Neuronal stem cell (in vitro differentiated cells): ENCODE measurements at regions not wholly inside any gene's neighbourhood (a gene's known extent, or its start where the extent isn't known, plus 50 kb on each side); places are given as distances from the start of the nearest gene placed in this dataset.

Experiments used
- DNase-seq: peaks from one replicate; pipeline ENCODE4 v3.0.0-alpha.2; 2013; ENCODE audit warnings: low spot score
- H2AFZ ChIP-seq: one replicate; pipeline ENCODE4 v1.6.1; 2013; ENCODE audit warnings: mild to moderate bottlenecking, low read length, inconsistent platforms
- H2AK5ac ChIP-seq: 2 replicates; pipeline ENCODE4 v1.6.1; 2013; ENCODE audit warnings: low read depth, mild to moderate bottlenecking, inconsistent platforms, low read length, moderate library complexity, mixed read lengths
- H2BK120ac ChIP-seq: 2 replicates; pipeline ENCODE4 v1.6.1; 2013; ENCODE audit warnings: low read depth, mild to moderate bottlenecking, inconsistent platforms, low read length, moderate library complexity, mixed read lengths
- H2BK12ac ChIP-seq: one replicate; pipeline ENCODE4 v1.6.1; 2013; ENCODE audit warnings: low read length, inconsistent platforms
- H2BK15ac ChIP-seq: 2 replicates; pipeline ENCODE4 v1.6.1; 2013; ENCODE audit warnings: mild to moderate bottlenecking, low read length, inconsistent platforms, mixed read lengths
- H2BK5ac ChIP-seq: one replicate; pipeline ENCODE4 v1.6.1; 2013; ENCODE audit warnings: inconsistent platforms, mild to moderate bottlenecking, low read length, moderate library complexity
- H3K14ac ChIP-seq: one replicate; pipeline ENCODE4 v1.6.1; 2013; ENCODE audit warnings: low read length, inconsistent platforms
- H3K18ac ChIP-seq: 2 replicates; pipeline ENCODE4 v1.6.1; 2013; ENCODE audit warnings: low read length, inconsistent platforms
- H3K23ac ChIP-seq: 2 replicates; pipeline ENCODE4 v1.6.1; 2013; ENCODE audit warnings: low read depth, mild to moderate bottlenecking, mixed read lengths, low read length, inconsistent platforms; ENCODE audit not compliant: poor library complexity
- H3K27ac ChIP-seq: replicated peaks from 3 replicates; pipeline ENCODE4 v1.5.1; 2013; ENCODE audit warnings: low read length, inconsistent platforms
- H3K27me3 ChIP-seq, 3 experiments: 2 replicates each; pipeline ENCODE4 v1.6.1; 2013; ENCODE audit warnings: low read length in 3 of 3, mild to moderate bottlenecking in 2 of 3, inconsistent platforms in 1 of 3, low read depth in 1 of 3, mixed read lengths in 1 of 3, moderate library complexity in 1 of 3; ENCODE audit not compliant: control insufficient read depth in 3 of 3, insufficient read depth in 3 of 3
- H3K36me3 ChIP-seq, 2 donors: replicated peaks in 1 of 2; 2 replicates each; pipeline ENCODE4 v1.6.1; 2013; ENCODE audit warnings: low read length in 2 of 2; ENCODE audit not compliant: control insufficient read depth in 2 of 2, insufficient read depth in 2 of 2
- H3K4ac ChIP-seq: 2 replicates; pipeline ENCODE4 v1.6.1; 2013; ENCODE audit warnings: inconsistent platforms, mild to moderate bottlenecking, low read length, moderate library complexity
- H3K4me1 ChIP-seq, 2 donors: 1 replicate in 1 of 2; 2 replicates in 1 of 2; pipeline ENCODE4 v1.6.1; 2013; ENCODE audit warnings: low read length in 2 of 2, low read depth in 1 of 2; ENCODE audit not compliant: control insufficient read depth in 2 of 2, insufficient read depth in 1 of 2
- H3K4me2 ChIP-seq: one replicate; pipeline ENCODE4 v1.6.1; 2013; ENCODE audit warnings: mild to moderate bottlenecking, low read length, inconsistent platforms; ENCODE audit not compliant: insufficient read depth, poor library complexity, severe bottlenecking
- H3K4me3 ChIP-seq, 2 donors: 2 replicates each; pipeline ENCODE4 v1.5.1; 2013; ENCODE audit warnings: low read length in 2 of 2, mild to moderate bottlenecking in 2 of 2, inconsistent platforms in 1 of 2, moderate library complexity in 1 of 2
- H3K79me1 ChIP-seq: one replicate; pipeline ENCODE4 v1.6.1; 2013; ENCODE audit warnings: low read depth, mild to moderate bottlenecking, inconsistent platforms, low read length, moderate library complexity
- H3K9ac ChIP-seq: one replicate; pipeline ENCODE4 v1.6.1; 2013; ENCODE audit warnings: mild to moderate bottlenecking, low read depth, low read length, inconsistent platforms; ENCODE audit not compliant: poor library complexity
- H3K9me3 ChIP-seq, 2 donors: replicated peaks in 1 of 2; 2 replicates each; pipeline versions ENCODE3 to v1.6.1; 2013; ENCODE audit warnings: low read length in 2 of 2, mild to moderate bottlenecking in 2 of 2, inconsistent platforms in 1 of 2, low read depth in 1 of 2, mixed read lengths in 1 of 2, moderate library complexity in 1 of 2; ENCODE audit not compliant: control insufficient read depth in 2 of 2, insufficient read depth in 1 of 2
- H4K8ac ChIP-seq: one replicate; pipeline ENCODE4 v1.6.1; 2013; ENCODE audit warnings: low read depth, mild to moderate bottlenecking, inconsistent platforms, low read length, moderate library complexity
- H4K91ac ChIP-seq: one replicate; pipeline ENCODE4 v1.6.1; 2013; ENCODE audit warnings: low read length, low read depth, mild to moderate bottlenecking, inconsistent platforms; ENCODE audit not compliant: poor library complexity
- WGBS, 2 donors: extraction: QIAGEN DNeasy Blood & Tissue Kit; methylation state at CpG; one replicate each; pipeline ENCODE4 v1.1.7; 2013; ENCODE audit warnings: missing lambda C conversion rate in 2 of 2, mixed read lengths in 1 of 2; ENCODE audit not compliant: insufficient read length in 2 of 2, insufficient replicate concordance in 1 of 2; ENCODE audit errors: extremely low coverage in 2 of 2; 5-methylcytosine and 5-hydroxymethylcytosine counted together

GRCh38 chr4:160319221-160319867 lies 1216.5 kb downstream of the RAPGEF2 start:
- Histone ChIP-seq H2BK5ac (no peak overlapping the region), H3K9ac (no peak overlapping the region), H2BK120ac (no peak overlapping the region), H3K9me3 (no peaks in the 10 kb centered on the region), H3K14ac (no peak overlapping the region), H3K18ac (no peak overlapping the region), H2AFZ (no peak overlapping the region), H2AK5ac (no peak overlapping the region), H3K27me3 (no peaks in the 10 kb centered on the region), H3K27ac (no peak overlapping the region), H2BK15ac (no peak overlapping the region), H4K8ac (no peak overlapping the region), H3K36me3 (no peaks in the 10 kb centered on the region), H3K4ac (no peak overlapping the region), H3K4me1 (peaks cover 0 to 5% of the 10 kb centered on the region in 2 donors), H3K79me1 (no peaks in the 10 kb centered on the region), H3K4me3 (no peak overlapping the region), H3K4me2 (no peak overlapping the region), H3K23ac (no peak overlapping the region), H4K91ac (no peak overlapping the region), H2BK12ac (no peak overlapping the region)
- whole genome bisulfite sequencing, 2 donors, result no CpG with 5 or more reads among the region's 4 CpGs
- no peak for DNase-seq

- no CpG with 5 or more reads among the region's 2 CpGs for WGBS, 2 donors
- no peaks in the 10 kb centered on the region for H3K36me3 ChIP-seq
These were observed 1217.0 kb downstream of the RAPGEF2 start for GRCh38 chr4:160319868-160320260.

GRCh38 chr4:160326110-160326509 lies 1223.2 kb downstream of the RAPGEF2 start:
- no peak overlapping the region for H3K4me2 ChIP-seq
- H2BK12ac ChIP-seq, result no peak overlapping the region
- H3K9ac ChIP-seq, result no peak overlapping the region
- H4K8ac ChIP-seq, result no peak overlapping the region
- no CpG with 5 or more reads among the region's 5 CpGs for WGBS, 2 donors
- H2AFZ ChIP-seq, result no peak overlapping the region
- no peak overlapping the region for H3K18ac ChIP-seq
- H3K36me3 ChIP-seq, result no peaks in the 10 kb centered on the region
- no peak overlapping the region for H3K27ac ChIP-seq
- no peak for DNase-seq
- no peaks in the 10 kb centered on the region for H3K79me1 ChIP-seq
- H3K4me3 ChIP-seq, result no peak overlapping the region
- no peaks in the 10 kb centered on the region for H3K4me1 ChIP-seq
- no peak overlapping the region for H4K91ac ChIP-seq
- no peak overlapping the region for H2BK15ac ChIP-seq
- H3K9me3 ChIP-seq, result no peaks in the 10 kb centered on the region
- no peak overlapping the region for H3K23ac ChIP-seq
- no peak overlapping the region for H2AK5ac ChIP-seq
- no peak overlapping the region for H3K4ac ChIP-seq
- no peak overlapping the region for H3K14ac ChIP-seq
- H2BK120ac ChIP-seq, result no peak overlapping the region
- H3K27me3 ChIP-seq, result no peaks in the 10 kb centered on the region
- H2BK5ac ChIP-seq, result no peak overlapping the region

More at GRCh38 chr4:160319868-160320260, 1217.0 kb downstream of the RAPGEF2 start:
- H3K79me1 ChIP-seq, result no peaks in the 10 kb centered on the region
- H3K4me3 ChIP-seq, result no peak overlapping the region
- no peak overlapping the region for H3K4me2 ChIP-seq
- no peak overlapping the region for H2AFZ ChIP-seq
- no peak overlapping the region for H3K23ac ChIP-seq
- H2BK12ac ChIP-seq, result no peak overlapping the region
- H3K27ac ChIP-seq, result no peak overlapping the region
- H3K9ac ChIP-seq, result no peak overlapping the region
- H2BK15ac ChIP-seq, result no peak overlapping the region
- no peak overlapping the region for H2BK5ac ChIP-seq
- H3K14ac ChIP-seq, result no peak overlapping the region
- no peak overlapping the region for H2AK5ac ChIP-seq
- no peak overlapping the region for H2BK120ac ChIP-seq
- H3K18ac ChIP-seq, result no peak overlapping the region
- no peak overlapping the region for H4K8ac ChIP-seq
- no peak overlapping the region for H4K91ac ChIP-seq
- peaks cover 0 to 5% of the 10 kb centered on the region in 2 donors for H3K4me1 ChIP-seq
- DNase-seq, result no peak
- no peaks in the 10 kb centered on the region for H3K9me3 ChIP-seq
- H3K27me3 ChIP-seq, result no peaks in the 10 kb centered on the region
- H3K4ac ChIP-seq, result no peak overlapping the region

GRCh38 chr4:160347197-160347596 lies 1244.3 kb downstream of the RAPGEF2 start:
- H3K4me1 ChIP-seq, result no peaks in the 10 kb centered on the region
- H3K9ac ChIP-seq, result no peak overlapping the region
- no peak overlapping the region for H3K23ac ChIP-seq
- no peak overlapping the region for H2AFZ ChIP-seq
- H3K18ac ChIP-seq, result no peak overlapping the region
- no peak overlapping the region for H2BK12ac ChIP-seq
- no peaks in the 10 kb centered on the region for H3K36me3 ChIP-seq
- no peak overlapping the region for H4K91ac ChIP-seq
- no peak overlapping the region for H4K8ac ChIP-seq
- H3K4ac ChIP-seq, result no peak overlapping the region
- no peaks in the 10 kb centered on the region for H3K27me3 ChIP-seq
- H3K27ac ChIP-seq, result no peak overlapping the region
- no peak overlapping the region for H2AK5ac ChIP-seq
- DNase-seq, result no peak
- H2BK15ac ChIP-seq, result no peak overlapping the region
- H3K79me1 ChIP-seq, result no peaks in the 10 kb centered on the region
- H3K4me3 ChIP-seq, result no peak overlapping the region
- H3K9me3 ChIP-seq, result no peaks in the 10 kb centered on the region
- H3K4me2 ChIP-seq, result no peak overlapping the region
- no peak overlapping the region for H2BK120ac ChIP-seq
- H3K14ac ChIP-seq, result no peak overlapping the region
- H2BK5ac ChIP-seq, result no peak overlapping the region
